Natural killer cell (primary cell): ENCODE measurements at regions not wholly inside any gene's neighbourhood (a gene's known extent, or its start where the extent isn't known, plus 50 kb on each side); places are given as distances from the start of the nearest gene placed in this dataset.

Source experiments
- ATAC-seq, 3 donors: fragments of 150-1000 bp in 2 of 3; fragments of 200-7000 bp in 1 of 3; cut with Tn5 transposase; 1 replicate in 1 of 3; 2 replicates in 2 of 3; pipeline ENCODE4 v1.10.0; 2021; ENCODE audit warnings: mild to moderate bottlenecking in 2 of 3, moderate library complexity in 2 of 3
- DNase-seq, 2 donors: peaks; one replicate each; pipeline versions ENCODE4 v3.0.0 to v3.0.0-alpha.2; 2013 to 2021; ENCODE audit warnings: mixed read lengths in 1 of 2
- H3K27ac ChIP-seq: one replicate; pipeline ENCODE4 v1.5.1; 2013; ENCODE audit warnings: mild to moderate bottlenecking, low read length
- H3K27me3 ChIP-seq: one replicate; pipeline ENCODE4 v1.6.1; 2013; ENCODE audit warnings: low read length; ENCODE audit not compliant: control insufficient read depth, insufficient read depth
- H3K36me3 ChIP-seq: one replicate; pipeline ENCODE4 v1.6.1; 2013; ENCODE audit warnings: low read length; ENCODE audit not compliant: control insufficient read depth, insufficient read depth
- H3K4me1 ChIP-seq: one replicate; pipeline ENCODE4 v1.6.1; 2013; ENCODE audit warnings: low read length; ENCODE audit not compliant: control insufficient read depth, insufficient read depth
- H3K4me3 ChIP-seq: one replicate; pipeline ENCODE4 v1.5.1; 2013; ENCODE audit warnings: low read length
- H3K9me3 ChIP-seq: one replicate; pipeline ENCODE4 v1.6.1; 2013; ENCODE audit warnings: low read length; ENCODE audit not compliant: control insufficient read depth, insufficient read depth
- H3K27ac Mint-ChIP-seq, 2 donors: one replicate each; pipeline ENCODE4 v1.8.0; 2022; ENCODE audit warnings: mild to moderate bottlenecking in 2 of 2, mixed read lengths in 2 of 2, moderate library complexity in 1 of 2
- H3K27me3 Mint-ChIP-seq, 2 donors: one replicate each; pipeline ENCODE4 v1.8.0; 2022; ENCODE audit warnings: low read depth in 2 of 2, mixed read lengths in 2 of 2
- H3K36me3 Mint-ChIP-seq: one replicate; pipeline ENCODE4 v1.8.0; 2022; ENCODE audit warnings: mixed read lengths
- H3K4me1 Mint-ChIP-seq, 2 donors: one replicate each; pipeline ENCODE4 v1.8.0; 2022; ENCODE audit warnings: mixed read lengths in 2 of 2
- H3K4me3 Mint-ChIP-seq: one replicate; pipeline ENCODE4 v1.8.0; 2022; ENCODE audit warnings: mild to moderate bottlenecking, moderate library complexity, mixed read lengths
- H3K9me3 Mint-ChIP-seq, 2 donors: one replicate each; pipeline ENCODE4 v1.8.0; 2022; ENCODE audit warnings: mixed read lengths in 2 of 2
- CTCF ChIP-seq: fragments of 200-600 bp; IDR thresholded peaks from one replicate; pipeline ENCODE4 v1.8.0; 2022; ENCODE audit warnings: antibody characterized with exemption
- WGBS: methylation state at CpG from one replicate; pipeline ENCODE4 v1.1.7; 2013; ENCODE audit warnings: missing lambda C conversion rate; ENCODE audit not compliant: insufficient coverage; 5-methylcytosine and 5-hydroxymethylcytosine counted together
- intact Hi-C: fragments of 100-400 bp; cut with micrococcal nuclease; formaldehyde crosslinking; loops from one replicate; pipeline ENCODE4 v1.14.2; 2022

- intact Hi-C loops: no loop called here
- Mint-ChIP-seq H3K36me3 (no peaks in the 10 kb centered on the region), H3K4me1 (no peaks in the 10 kb centered on the region), H3K27me3 (peaks cover 19 to 20% of the 10 kb centered on the region in 2 donors), H3K27ac (no peak overlapping the region), H3K9me3 (no peaks in the 10 kb centered on the region), H3K4me3 (no peak overlapping the region)
- H3K9me3 ChIP-seq: no peaks in the 10 kb centered on the region
- no peak overlapping the region for H3K27ac ChIP-seq
- H3K4me1 ChIP-seq: no peaks in the 10 kb centered on the region
- no peak overlapping the region for H3K4me3 ChIP-seq
- 62% methylated on average over 3 of the region's 3 CpGs for WGBS
- H3K36me3 ChIP-seq: no peaks in the 10 kb centered on the region
- H3K27me3 ChIP-seq: no peaks in the 10 kb centered on the region
- DNase-seq (no peak), ATAC-seq (no peak)
- TF ChIP-seq CTCF: no peak
Measured at GRCh38 chr1:37151789-37152188, 117.5 kb upstream of the GRIK3 start.

- Histone ChIP-seq H3K9me3 (no peaks in the 10 kb centered on the region), H3K4me1 (no peaks in the 10 kb centered on the region), H3K36me3 (no peaks in the 10 kb centered on the region), H3K27ac (no peak overlapping the region), H3K4me3 (no peak overlapping the region), H3K27me3 (no peaks in the 10 kb centered on the region)
- Mint-ChIP-seq H3K27ac (no peak overlapping the region), H3K4me1 (no peaks in the 10 kb centered on the region), H3K4me3 (no peak overlapping the region), H3K27me3 (peaks cover 19 to 20% of the 10 kb centered on the region in 2 donors), H3K36me3 (no peaks in the 10 kb centered on the region), H3K9me3 (no peaks in the 10 kb centered on the region)
- intact Hi-C loops: no loop called here
- WGBS: 75% methylated on average over 5 of the region's 6 CpGs
- DNase-seq (no peak), ATAC-seq (no peak)
- TF ChIP-seq CTCF: no peak
Measured at GRCh38 chr1:37152491-37152890, 118.2 kb upstream of the GRIK3 start.

- Histone ChIP-seq H3K36me3 (no peaks in the 10 kb centered on the region), H3K4me3 (no peak overlapping the region), H3K4me1 (no peaks in the 10 kb centered on the region), H3K9me3 (no peaks in the 10 kb centered on the region), H3K27me3 (no peaks in the 10 kb centered on the region), H3K27ac (no peak overlapping the region)
- DNase-seq (no peak), ATAC-seq (no peak)
- Mint-ChIP-seq H3K27me3 (peaks cover 19 to 27% of the 10 kb centered on the region in 2 donors), H3K4me1 (no peaks in the 10 kb centered on the region), H3K9me3 (no peaks in the 10 kb centered on the region), H3K4me3 (no peak overlapping the region), H3K36me3 (no peaks in the 10 kb centered on the region), H3K27ac (no peak overlapping the region)
- no peak for TF ChIP-seq CTCF
- intact Hi-C loops: no loop called here
- WGBS: 63% methylated on average over 3 of the region's 3 CpGs
Measured at GRCh38 chr1:37153116-37154100, 119.1 kb upstream of the GRIK3 start.
